IMR-90 (cell line): ENCODE measurements at regions not wholly inside any gene's neighbourhood (a gene's known extent, or its start where the extent isn't known, plus 50 kb on each side); places are given as distances from the start of the nearest gene placed in this dataset.

Experiments
- ATAC-seq: fragments of 200-7000 bp; cut with Tn5 transposase; 2 replicates; pipeline ENCODE4 v1.9.1; 2020; ENCODE audit warnings: low read depth, mild to moderate bottlenecking, moderate library complexity
- BruUV-seq: library from RNA; stranded (reverse); fragments of 400-500 nt; replicated peaks from 2 replicates; lab custom pipeline; 2021; lab: Mats Ljungman, UMichigan
- CTCF ChIA-PET: fragments of 300-600 bp; formaldehyde crosslinking; extraction: SDS; loops from one replicate; lab custom pipeline; 2021; ENCODE audit warnings: antibody characterized with exemption; lab: Yijun Ruan, JAX
- POLR2A ChIA-PET: fragments of 300-600 bp; sonication (Branson Sonifier 250); formaldehyde crosslinking; loops from one replicate; lab custom pipeline; 2022; ENCODE audit warnings: antibody characterized with exemption; ENCODE audit not compliant: unreplicated experiment; lab: Charles Lee
- DNase-seq: peaks from one replicate; pipeline ENCODE4 v3.0.0; 2013
- H2AFZ ChIP-seq: replicated peaks from 2 replicates; pipeline ENCODE3; 2013; ENCODE audit warnings: low read length, mild to moderate bottlenecking; ENCODE audit not compliant: poor library complexity
- H2AK5ac ChIP-seq: 2 replicates; pipeline ENCODE4 v1.6.1; 2013; ENCODE audit warnings: low read depth, low read length, inconsistent platforms
- H2AK9ac ChIP-seq: replicated peaks from 2 replicates; pipeline ENCODE3; 2013; ENCODE audit warnings: mild to moderate bottlenecking, low read depth, low read length, moderate library complexity; ENCODE audit not compliant: poor library complexity
- H2BK120ac ChIP-seq: 2 replicates; pipeline ENCODE4 v1.6.1; 2013; ENCODE audit warnings: low read depth, low read length, inconsistent platforms
- H2BK15ac ChIP-seq: 3 replicates; pipeline ENCODE4 v1.6.1; 2013; ENCODE audit warnings: low read depth, low read length, inconsistent platforms
- H2BK20ac ChIP-seq: 2 replicates; pipeline ENCODE4 v1.6.1; 2013; ENCODE audit warnings: low read depth, mild to moderate bottlenecking, inconsistent platforms, low read length, moderate library complexity
- H2BK5ac ChIP-seq: 2 replicates; pipeline ENCODE4 v1.6.1; 2013; ENCODE audit warnings: mild to moderate bottlenecking, low read depth, low read length, inconsistent platforms; ENCODE audit not compliant: poor library complexity, severe bottlenecking
- H3K14ac ChIP-seq: replicated peaks from 2 replicates; pipeline ENCODE4 v1.6.1; 2013; ENCODE audit warnings: low read depth, low read length, inconsistent platforms
- H3K18ac ChIP-seq: 2 replicates; pipeline ENCODE4 v1.6.1; 2013; ENCODE audit warnings: low read depth, low read length, control low read depth
- H3K23ac ChIP-seq: 2 replicates; pipeline ENCODE4 v1.6.1; 2013; ENCODE audit warnings: low read depth, low read length, inconsistent platforms
- H3K27ac ChIP-seq: 2 replicates; pipeline ENCODE4 v1.5.1; 2013; ENCODE audit warnings: mild to moderate bottlenecking, control low read depth, low read length; ENCODE audit not compliant: insufficient read depth
- H3K27me3 ChIP-seq: 2 replicates; pipeline ENCODE4 v1.6.1; 2013; ENCODE audit warnings: low read length; ENCODE audit not compliant: control insufficient read depth, insufficient read depth
- H3K36me3 ChIP-seq: 2 replicates; pipeline ENCODE4 v1.6.1; 2013; ENCODE audit warnings: low read length, mixed read lengths; ENCODE audit not compliant: control insufficient read depth, insufficient read depth
- H3K4ac ChIP-seq: 2 replicates; pipeline ENCODE4 v1.6.1; 2013; ENCODE audit warnings: low read depth, low read length, inconsistent platforms
- H3K4me1 ChIP-seq: 2 replicates; pipeline ENCODE4 v1.6.1; 2013; ENCODE audit warnings: low read length, mixed read lengths; ENCODE audit not compliant: control insufficient read depth, insufficient read depth
- H3K4me2 ChIP-seq: 2 replicates; pipeline ENCODE4 v1.6.1; 2013; ENCODE audit warnings: low read depth, mild to moderate bottlenecking, control low read depth, low read length, moderate library complexity
- H3K4me3 ChIP-seq: 2 replicates; pipeline ENCODE4 v1.5.1; 2013; ENCODE audit warnings: low read depth, mild to moderate bottlenecking, control low read depth, low read length, moderate library complexity; ENCODE audit not compliant: insufficient read depth
- H3K56ac ChIP-seq: 2 replicates; pipeline ENCODE4 v1.6.1; 2013; ENCODE audit warnings: low read length, inconsistent platforms; ENCODE audit not compliant: insufficient read depth; ENCODE audit errors: extremely low read depth
- H3K79me1 ChIP-seq, 2 experiments: 2 replicates each; pipeline ENCODE4 v1.6.1; 2013; ENCODE audit warnings: low read length in 2 of 2, inconsistent platforms in 1 of 2, low read depth in 1 of 2
- H3K9ac ChIP-seq: 2 replicates; pipeline ENCODE4 v1.6.1; 2013; ENCODE audit warnings: low read depth, low read length, control low read depth
- H3K9me1 ChIP-seq: 2 replicates; pipeline ENCODE4 v1.6.1; 2013; ENCODE audit warnings: low read length, inconsistent platforms; ENCODE audit not compliant: insufficient read depth
- H3K9me3 ChIP-seq: 2 replicates; pipeline ENCODE4 v1.6.1; 2013; ENCODE audit warnings: low read length; ENCODE audit not compliant: control insufficient read depth, insufficient read depth
- H4K20me1 ChIP-seq: 2 replicates; pipeline ENCODE4 v1.6.1; 2013; ENCODE audit warnings: low read length, inconsistent platforms; ENCODE audit not compliant: insufficient read depth
- H4K5ac ChIP-seq: 2 replicates; pipeline ENCODE4 v1.6.1; 2013; ENCODE audit warnings: mild to moderate bottlenecking, low read depth, low read length, control low read depth
- H4K8ac ChIP-seq, 2 experiments: 2 replicates each; pipeline ENCODE4 v1.6.1; 2013; ENCODE audit warnings: low read depth in 2 of 2, low read length in 2 of 2, control low read depth in 1 of 2, inconsistent platforms in 1 of 2
- H4K91ac ChIP-seq: 2 replicates; pipeline ENCODE4 v1.6.1; 2013; ENCODE audit warnings: low read depth, low read length, inconsistent platforms; ENCODE audit not compliant: insufficient read depth
- FOS ChIP-seq: fragments of 150-350 bp; IDR thresholded peaks from 2 replicates; pipeline ENCODE4 v1.6.1; 2016; ENCODE audit warnings: low read depth, low read length
- RCOR1 ChIP-seq: IDR thresholded peaks from 2 replicates; pipeline ENCODE4 v1.6.1; 2012; ENCODE audit warnings: mild to moderate bottlenecking, low read length, improper control_type of control experiment; ENCODE audit not compliant: insufficient replicate concordance
- WGBS, 2 experiments: methylation state at CpG; one replicate each; pipeline versions ENCODE4 v1.1.5 to v1.1.7; 2013; ENCODE audit warnings: missing lambda C conversion rate in 2 of 2; ENCODE audit not compliant: insufficient read length in 1 of 2; ENCODE audit errors: extremely low coverage in 2 of 2; 5-methylcytosine and 5-hydroxymethylcytosine counted together
- dilution Hi-C: fragments of 300-500 bp; cut with HindIII; formaldehyde crosslinking; loops from one replicate; pipeline ENCODE4 v1.14.3; 2018; ENCODE audit warnings: low sequenced_read_pairs; ENCODE audit not compliant: unreplicated experiment
- in situ Hi-C: fragments of 300-500 bp; cut with MboI; formaldehyde crosslinking; loops from 3 replicates; pipeline ENCODE4 v1.14.3; 2019; ENCODE audit warnings: low sequenced_read_pairs, inconsistent platforms, mixed read lengths
- intact Hi-C: fragments of 100-400 bp; cut with micrococcal nuclease; formaldehyde crosslinking; loops from 2 replicates; pipeline ENCODE4 v1.10.0; 2022

GRCh38 chr10:21041763-21042458, 144.8 kb upstream of the NEBL start:
- no peaks in the 10 kb centered on the region for H4K20me1 ChIP-seq
- no peak overlapping the region for H2AK9ac ChIP-seq
- TF ChIP-seq RCOR1: no peak
- TF ChIP-seq FOS: no peak
- in situ Hi-C loops (no loop called here), intact Hi-C loops (no loop called here), dilution Hi-C loops (no loop called here)
- H2BK120ac ChIP-seq: no peak overlapping the region
- no peak overlapping the region for H3K4ac ChIP-seq
- no peaks in the 10 kb centered on the region for H3K4me1 ChIP-seq
- no peak overlapping the region for H2BK15ac ChIP-seq
- H3K27ac ChIP-seq: no peak overlapping the region
- no peak overlapping the region for H3K4me2 ChIP-seq
- no peak overlapping the region for H3K4me3 ChIP-seq
- no peak overlapping the region for H4K8ac ChIP-seq
- H3K36me3 ChIP-seq: no peaks in the 10 kb centered on the region
- no TSS peak for BruUV-seq
- H3K56ac ChIP-seq: no peak overlapping the region
- no peaks in the 10 kb centered on the region for H3K27me3 ChIP-seq
- H2BK20ac ChIP-seq: no peak overlapping the region
- no peaks in the 10 kb centered on the region for H3K9me3 ChIP-seq
- H3K9me1 ChIP-seq: no peaks in the 10 kb centered on the region
- H4K5ac ChIP-seq: no peak overlapping the region
- H2BK5ac ChIP-seq: no peak overlapping the region
- ATAC-seq: no peak
- POLR2A ChIA-PET: no interaction called here
- no peak for DNase-seq
- no peak overlapping the region for H4K91ac ChIP-seq
- no CpG with 5 or more reads among the region's 10 CpGs for WGBS, 2 experiments
- H3K23ac ChIP-seq: no peak overlapping the region
- H3K9ac ChIP-seq: no peak overlapping the region
- H3K14ac ChIP-seq: no peak overlapping the region
- no peaks in the 10 kb centered on the region for H3K79me1 ChIP-seq
- no peak overlapping the region for H2AFZ ChIP-seq
- no peak overlapping the region for H3K18ac ChIP-seq
- CTCF ChIA-PET: no interaction called here
- H2AK5ac ChIP-seq: no peak overlapping the region
